HG02938 (cell line): ENCODE measurements at regions not wholly inside any gene's neighbourhood (a gene's known extent, or its start where the extent isn't known, plus 50 kb on each side); places are given as distances from the start of the nearest gene placed in this dataset.

Experiments
- ATAC-seq: cut with Tn5 transposase; IDR thresholded peaks from one replicate; pipeline ENCODE4 v1.9.1; 2021; ENCODE audit warnings: mild to moderate bottlenecking, moderate library complexity; ENCODE audit not compliant: unreplicated experiment

- no peak for ATAC-seq
These were observed 67.5 kb downstream of the TMX1 start for GRCh38 chr14:51307551-51307950.

DNA sequence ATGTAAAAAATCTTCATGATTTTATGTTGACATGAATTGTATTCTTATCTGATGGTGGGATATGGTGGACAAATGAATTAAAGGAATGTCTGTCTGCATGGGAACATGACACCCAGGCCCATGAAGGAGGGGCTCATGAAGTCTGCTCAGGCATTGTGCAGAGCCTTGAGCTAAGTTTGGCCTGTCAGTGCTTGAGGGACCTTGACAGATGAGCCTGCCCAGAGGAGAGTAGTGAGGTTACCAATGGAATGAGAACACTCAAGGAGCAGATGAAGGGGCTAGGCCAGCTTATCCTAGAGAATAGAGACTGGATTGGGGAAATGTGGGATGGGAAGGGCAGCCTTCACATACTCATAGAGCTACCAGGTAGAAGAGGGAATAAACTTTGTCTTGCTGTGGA is 68.8 kb downstream of the TMX1 start:
- no peak for ATAC-seq

- ATAC-seq = no peak
These were observed 70.5 kb downstream of the TMX1 start for GRCh38 chr14:51310505-51310944.

GRCh38 chr14:51314321-51315015 is 74.4 kb downstream of the TMX1 start:
- no peak for ATAC-seq

GRCh38 chr14:51317373-51317772 is 77.3 kb downstream of the TMX1 start:
- no peak for ATAC-seq

GRCh38 chr14:51318813-51319597 is 79.0 kb downstream of the TMX1 start:
- no peak for ATAC-seq

DNA sequence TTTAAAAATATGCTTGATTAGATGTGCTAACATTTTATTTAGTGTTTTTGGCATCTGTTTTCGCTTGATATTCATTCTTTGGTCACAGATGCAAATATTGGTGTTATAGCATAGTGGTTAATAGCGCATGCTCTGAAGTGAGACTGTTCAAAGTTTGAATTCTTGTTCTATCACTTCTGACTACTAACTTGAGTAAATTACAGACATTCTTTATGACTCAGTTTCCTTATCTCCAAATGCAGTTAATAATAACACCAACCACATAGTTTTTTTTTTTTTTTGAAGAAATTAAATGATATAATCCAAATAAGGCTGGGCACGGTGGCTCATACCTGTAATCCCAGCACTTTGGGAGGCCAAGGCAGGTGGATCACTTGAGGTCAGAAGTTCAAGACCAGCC is 81.0 kb downstream of the TMX1 start:
- no peak for ATAC-seq

- ATAC-seq = no peak
These were observed 83.4 kb downstream of the TMX1 start for GRCh38 chr14:51323492-51323891.

GRCh38 chr14:51327376-51327775 is 87.3 kb downstream of the TMX1 start:
- no peak for ATAC-seq

- no peak for ATAC-seq
These were observed 88.2 kb downstream of the TMX1 start for GRCh38 chr14:51328064-51328771.

GRCh38 chr14:51328772-51329353 is 88.8 kb downstream of the TMX1 start:
- ATAC-seq = no peak

GRCh38 chr14:51331486-51332367 is 91.7 kb downstream of the TMX1 start:
- no peak for ATAC-seq

GRCh38 chr14:51333299-51333698 is 93.3 kb downstream of the TMX1 start:
- ATAC-seq = no peak

- ATAC-seq = no peak
These were observed 94.0 kb downstream of the TMX1 start for GRCh38 chr14:51333901-51334521.

DNA sequence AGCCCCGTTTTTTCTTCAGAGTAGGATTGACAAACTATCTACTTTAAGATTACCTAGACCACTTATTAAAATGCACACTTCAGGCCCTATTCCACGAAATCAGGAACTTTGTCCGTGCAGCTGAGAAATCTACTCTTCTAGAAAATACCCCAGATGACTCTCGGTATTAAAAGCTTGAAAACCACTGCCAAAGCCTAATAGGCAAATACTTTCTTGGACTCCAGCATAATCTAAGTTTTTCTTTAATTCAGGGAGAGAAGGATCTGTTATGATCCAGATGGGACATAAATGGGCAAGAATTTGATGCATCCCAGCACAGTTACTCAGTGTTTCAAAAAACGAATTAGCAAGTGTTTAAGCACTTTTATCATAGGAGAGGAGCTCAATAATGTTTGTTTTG is 94.5 kb downstream of the TMX1 start:
- no peak for ATAC-seq

- no peak for ATAC-seq
These were observed 95.5 kb downstream of the TMX1 start for GRCh38 chr14:51335531-51335930.

DNA sequence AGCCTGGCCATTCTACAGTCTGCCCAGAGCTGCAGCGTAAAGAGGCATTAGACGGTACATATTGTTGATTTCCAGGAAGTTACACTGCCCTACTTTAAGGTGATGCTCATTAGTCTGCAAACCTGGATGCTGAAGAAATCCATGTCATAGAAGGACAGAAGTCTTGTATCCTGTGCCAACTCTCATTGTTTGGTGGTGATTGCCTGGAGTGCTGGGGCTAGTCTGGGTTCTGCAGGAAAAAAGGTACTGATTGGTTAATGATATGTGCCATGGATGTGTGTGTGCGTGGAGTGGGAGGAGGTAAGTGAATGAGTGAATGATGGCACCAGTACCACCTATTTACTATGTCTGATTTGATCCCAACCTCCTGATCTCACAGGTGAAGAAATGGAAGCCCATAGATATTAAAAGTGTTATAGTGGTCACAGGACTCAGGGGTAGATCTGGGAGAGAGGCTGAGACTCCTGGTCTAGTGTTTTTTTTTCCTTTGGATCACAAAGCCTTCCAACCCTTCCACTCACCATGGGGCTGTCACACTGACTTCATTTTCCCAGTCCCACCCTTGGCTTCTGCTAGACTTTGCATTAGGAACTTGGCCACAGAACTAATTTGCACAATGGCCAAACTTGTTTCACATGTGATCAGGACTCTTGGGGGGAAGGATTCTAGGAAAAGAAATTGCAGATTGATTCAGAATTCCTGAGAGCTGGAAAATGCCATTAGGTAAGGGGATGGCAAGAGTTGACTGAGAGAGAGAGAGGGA is 96.1 kb downstream of the TMX1 start:
- ATAC-seq = no peak

- ATAC-seq = no peak
These were observed 96.7 kb downstream of the TMX1 start for GRCh38 chr14:51336734-51337133.

- ATAC-seq = no peak
These were observed 97.5 kb downstream of the TMX1 start for GRCh38 chr14:51337520-51337919.
